ENCODE measurements at regions not wholly inside any gene's neighbourhood (a gene's known extent, or its start where the extent isn't known, plus 50 kb on each side); places are given as distances from the start of the nearest gene placed in this dataset.
"Not testable (repeated sequence)": the region's sequence is repeated elsewhere in the genome, so short reads cannot be mapped to it uniquely, and the experiment has no call there.

- no peak for DNase-seq (ENCODE audit: low read depth)
These were observed 107.9 kb upstream of the DLG1 start for GRCh38 chr3:197406266-197406665.

DNA sequence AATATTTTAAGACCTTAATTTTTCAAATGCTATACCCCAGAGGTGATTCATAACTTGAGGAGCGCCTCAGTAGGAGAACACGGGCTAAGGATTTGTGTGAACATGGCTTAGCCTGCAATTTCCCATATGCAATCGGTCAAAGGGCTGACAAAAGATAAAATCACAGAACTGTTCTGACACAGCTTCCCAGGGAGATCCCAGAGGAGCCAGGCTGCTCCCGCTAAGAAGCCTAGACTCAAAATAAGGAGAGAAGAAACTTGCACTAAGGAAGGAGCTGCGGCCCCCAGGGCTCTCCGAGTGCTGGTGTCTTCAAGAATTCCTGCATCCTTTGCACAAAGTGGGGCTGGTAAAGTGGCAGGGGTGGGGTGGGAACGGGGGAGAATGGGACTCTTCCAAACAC, 106.3 kb upstream of the DLG1 start:
- DNase-seq (ENCODE audit: low read depth) = no peak

GRCh38 chr3:197404030-197404429, 105.6 kb upstream of the DLG1 start:
- no peak for DNase-seq (ENCODE audit: low read depth)

DNA sequence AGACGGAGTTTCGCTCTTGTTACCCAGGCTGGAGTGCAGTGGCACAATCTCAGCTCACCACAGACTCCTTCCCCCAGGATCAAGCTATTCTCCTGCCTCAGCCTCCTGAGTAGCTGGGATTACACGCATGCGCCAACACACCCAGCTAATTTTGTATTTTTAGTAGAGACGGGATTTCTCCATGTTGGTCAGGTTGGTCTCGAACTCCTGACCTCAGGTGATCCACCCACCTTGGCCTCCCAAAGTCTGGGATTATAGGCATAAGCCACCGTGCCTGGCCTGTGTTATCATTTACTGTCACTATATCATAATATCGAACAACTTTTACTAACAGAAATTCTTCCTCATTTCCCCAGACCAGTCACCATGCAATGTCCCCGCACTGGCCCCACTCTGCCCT, 104.0 kb upstream of the DLG1 start:
- DNase-seq (ENCODE audit: low read depth) = not testable (repeated sequence)

DNA sequence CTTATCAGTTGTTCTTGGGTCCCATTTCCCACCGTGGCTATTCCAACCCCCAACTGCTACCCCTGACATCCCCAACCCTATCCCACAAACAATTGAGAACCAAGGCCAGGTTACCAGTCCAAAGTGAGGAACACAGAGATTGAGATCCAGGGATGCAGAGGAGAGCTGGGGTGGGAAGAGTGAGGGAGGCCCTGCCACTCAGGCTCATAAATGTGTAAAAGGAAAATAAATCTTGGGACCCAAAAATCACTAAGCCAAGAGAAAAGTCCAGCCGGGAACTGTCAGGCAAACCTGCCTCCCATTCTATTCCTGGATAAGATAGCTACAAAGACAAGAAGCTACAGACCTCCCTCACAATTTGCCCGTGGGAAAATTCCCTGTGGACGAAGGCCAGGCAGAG, 101.1 kb upstream of the DLG1 start:
- DNase-seq (ENCODE audit: low read depth) = no peak

DNA sequence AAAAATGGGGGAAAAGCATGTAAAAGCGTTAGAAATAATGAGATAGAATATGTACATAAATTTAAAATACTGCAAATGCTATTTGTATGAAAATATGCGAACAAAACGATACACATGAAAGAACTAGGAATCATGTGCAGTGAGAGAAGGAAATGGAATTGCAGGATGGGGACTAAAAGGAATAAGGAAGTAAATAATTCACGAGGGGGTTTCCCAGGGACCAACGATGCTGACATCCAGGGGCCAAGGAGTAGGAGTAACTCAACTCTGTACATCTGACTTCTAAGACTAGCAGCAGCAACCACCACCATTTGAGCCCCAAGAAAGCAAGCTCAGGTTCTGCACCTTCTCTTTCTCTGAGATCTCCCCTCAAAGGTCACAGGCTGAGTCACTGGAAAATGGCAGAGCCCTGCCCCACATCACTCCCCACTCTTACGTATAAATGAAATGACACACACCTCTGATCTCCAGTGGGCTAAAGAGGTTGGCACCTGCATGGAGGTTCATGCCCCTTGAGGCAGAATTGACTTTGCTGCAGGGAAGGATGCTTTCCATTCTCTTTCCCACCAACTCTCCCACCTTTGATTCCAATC, 100.0 kb upstream of the DLG1 start:
- no peak for DNase-seq (ENCODE audit: low read depth)

- DNase-seq (ENCODE audit: low read depth) = no peak
These were observed 99.4 kb upstream of the DLG1 start for GRCh38 chr3:197397838-197398237.

- DNase-seq (ENCODE audit: low read depth) = peak; percentile 99
These were observed 96.3 kb upstream of the DLG1 start for GRCh38 chr3:197394464-197395321.

DNA sequence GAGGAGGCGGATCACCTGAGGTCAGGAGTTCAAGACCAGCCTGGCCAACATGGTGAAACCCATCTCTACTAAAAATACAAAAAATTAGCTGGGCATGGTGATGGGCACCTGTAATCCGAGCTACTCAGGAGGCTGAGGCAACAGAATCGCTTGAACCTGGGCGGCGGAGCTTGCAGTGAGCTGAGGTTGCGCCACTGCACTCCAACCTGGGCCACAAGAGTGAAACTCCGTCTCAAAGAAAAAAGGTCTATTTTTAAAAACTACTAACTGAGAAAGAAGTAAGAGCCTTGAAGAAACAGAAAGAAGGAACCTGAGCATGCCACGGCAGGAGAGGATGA, 95.7 kb upstream of the DLG1 start:
- DNase-seq (ENCODE audit: low read depth) = not testable (repeated sequence)

- no peak for DNase-seq (ENCODE audit: low read depth)
These were observed 95.3 kb upstream of the DLG1 start for GRCh38 chr3:197393711-197394110.

DNA sequence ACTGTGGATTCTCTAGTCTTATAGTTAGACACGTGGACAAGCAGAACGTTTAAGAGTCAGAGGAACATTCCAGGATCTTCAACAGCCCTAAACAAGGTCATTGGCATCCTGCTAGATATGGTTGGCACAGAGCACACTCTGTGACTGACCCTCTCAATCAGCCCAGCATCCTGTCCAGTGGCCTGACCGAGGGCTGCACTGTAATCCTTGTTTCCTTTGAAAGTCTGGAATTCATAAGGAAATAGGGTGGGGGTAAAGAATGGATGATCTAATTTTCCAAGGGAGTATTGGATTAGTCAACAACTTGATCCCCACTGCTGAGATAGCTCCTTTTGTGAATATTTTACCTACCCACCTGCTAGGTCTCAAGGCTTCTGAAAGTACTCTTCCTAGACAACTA, 94.5 kb upstream of the DLG1 start:
- DNase-seq (ENCODE audit: low read depth) = no peak

DNA sequence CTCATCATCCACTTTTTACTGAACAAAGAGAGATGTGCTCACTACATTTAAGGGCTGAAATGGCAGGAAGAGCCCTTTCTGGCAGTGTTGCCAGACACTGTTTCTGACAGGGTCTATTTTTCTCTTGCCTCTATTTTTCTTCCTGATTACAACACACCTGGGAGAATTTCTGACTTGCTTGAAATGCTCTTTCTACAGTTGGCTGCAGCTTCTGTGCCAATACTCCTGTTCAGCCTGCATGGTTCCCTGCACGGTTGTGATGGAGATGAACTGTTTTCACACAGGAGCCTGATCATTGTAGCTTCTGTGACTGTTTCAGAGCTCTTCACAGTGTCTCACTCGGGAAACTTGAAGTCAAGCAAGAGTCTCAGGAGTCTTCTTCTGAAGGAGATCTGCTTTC, 83.0 kb upstream of the DLG1 start:
- no peak for DNase-seq (ENCODE audit: low read depth)

DNA sequence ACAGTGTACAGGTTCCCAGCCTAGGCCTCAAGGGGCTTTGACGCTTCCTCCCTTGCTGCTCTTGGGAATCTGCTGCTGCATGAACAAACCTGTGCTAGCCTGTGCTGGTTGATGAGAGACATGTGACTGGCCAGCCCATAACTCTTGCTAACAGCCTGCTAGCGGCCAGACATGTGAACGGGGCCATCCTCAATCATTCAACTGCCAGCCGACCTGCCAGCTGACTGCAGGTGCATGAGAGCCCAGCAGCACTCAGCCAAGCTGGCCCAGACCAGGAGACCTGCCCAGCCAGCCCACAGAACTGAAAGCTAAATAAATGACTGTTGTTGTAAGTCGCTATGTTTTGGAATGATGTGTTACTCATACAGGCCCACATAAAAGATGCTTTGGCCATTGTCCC, 82.4 kb upstream of the DLG1 start:
- no peak for DNase-seq (ENCODE audit: low read depth)

DNA sequence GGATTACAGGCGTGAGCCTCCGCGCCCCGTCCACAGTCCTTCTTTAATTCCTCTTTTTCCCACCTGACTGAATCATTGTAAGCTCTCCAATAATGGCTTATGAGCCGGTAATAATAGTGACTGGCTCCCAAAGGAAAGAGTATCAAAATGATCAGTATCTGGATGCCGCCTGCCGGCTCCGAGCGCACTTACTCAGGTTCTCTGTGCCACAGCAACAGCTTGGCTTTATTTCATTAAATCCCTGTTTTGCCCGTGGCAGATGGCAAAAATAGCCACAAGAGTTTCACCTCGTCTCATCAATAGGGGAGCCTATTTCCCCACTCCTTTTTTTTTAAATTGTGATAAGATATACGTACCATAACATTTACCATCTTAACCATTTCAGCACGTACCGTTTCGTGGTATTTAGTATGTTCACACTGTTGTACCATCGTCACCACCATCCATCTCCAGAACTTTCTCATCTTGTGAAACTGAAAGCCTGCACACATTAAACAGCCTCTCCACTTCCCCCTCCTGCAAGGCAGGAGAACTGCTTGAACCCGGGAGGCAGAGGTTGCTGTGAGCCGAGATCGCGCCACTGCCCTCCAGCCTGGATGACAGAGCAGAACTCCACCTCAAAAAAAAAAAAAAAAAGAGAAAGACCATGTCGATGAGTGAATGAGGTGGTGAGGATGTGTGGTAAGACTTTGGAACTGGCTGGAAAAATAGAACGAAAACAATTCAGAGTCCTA, 80.7 kb upstream of the DLG1 start:
- DNase-seq (ENCODE audit: low read depth) = no peak

- DNase-seq (ENCODE audit: low read depth) = no peak
These were observed 78.5 kb upstream of the DLG1 start for GRCh38 chr3:197376735-197377555.

DNA sequence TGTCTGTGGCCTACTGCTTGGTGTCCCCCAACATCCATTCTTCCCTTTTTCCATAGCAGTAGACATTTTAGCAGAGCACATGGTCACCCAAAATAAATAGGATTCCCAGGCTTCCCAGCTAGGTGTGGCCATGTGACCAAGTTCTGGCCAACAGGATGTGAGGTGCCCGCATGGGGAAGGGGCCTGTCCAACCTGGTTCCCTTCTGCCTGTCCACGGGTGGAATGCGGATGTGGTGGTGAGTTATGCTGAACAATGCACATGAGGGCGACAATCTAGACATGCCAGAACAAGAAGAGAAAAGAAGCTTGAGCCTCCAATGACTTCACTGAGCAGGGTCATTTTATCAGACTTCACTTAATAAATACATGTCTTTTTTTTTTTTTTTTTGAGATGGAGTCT, 77.6 kb upstream of the DLG1 start:
- no peak for DNase-seq (ENCODE audit: low read depth)

DNA sequence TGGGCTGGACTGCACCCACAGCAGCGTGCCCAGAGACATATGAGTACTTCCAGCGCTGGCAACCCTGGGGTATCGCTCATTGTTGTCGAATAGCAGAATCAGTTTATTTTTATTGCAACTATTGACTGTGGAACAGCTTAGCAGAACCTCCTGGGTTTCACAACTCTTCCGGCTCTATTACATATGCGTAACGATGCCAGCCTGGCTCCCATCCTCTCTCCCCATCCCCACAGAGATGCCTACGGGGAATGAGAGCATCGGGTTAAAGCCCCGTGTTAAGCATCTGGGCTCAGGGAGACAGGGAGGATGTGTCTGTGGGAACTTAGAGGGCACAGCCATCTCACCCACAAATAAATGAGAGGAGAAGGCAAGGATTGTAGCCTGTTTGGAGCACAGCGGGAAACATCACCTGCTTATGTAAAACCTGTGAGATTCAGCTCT, 76.6 kb upstream of the DLG1 start:
- no peak for DNase-seq (ENCODE audit: low read depth)

DNA sequence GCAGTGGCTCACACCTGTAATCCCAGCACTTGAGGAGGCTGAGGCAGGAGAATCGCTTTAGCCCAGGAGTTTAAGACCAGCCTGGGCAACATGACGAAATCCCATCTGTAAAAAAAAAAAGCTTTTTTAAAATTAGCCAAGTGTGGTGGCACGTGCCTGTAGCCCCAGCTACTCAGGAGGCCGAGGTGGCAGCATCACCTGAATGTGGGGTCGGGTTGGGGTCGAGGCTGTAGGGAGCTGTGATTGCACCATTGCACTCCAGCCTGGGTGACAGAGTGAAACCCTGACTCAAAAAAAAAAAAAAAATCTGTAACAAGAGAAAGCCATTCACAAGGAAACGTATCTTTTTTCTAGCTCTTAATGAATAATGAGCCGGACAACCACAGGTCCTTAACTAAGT, 74.7 kb upstream of the DLG1 start:
- no peak for DNase-seq (ENCODE audit: low read depth)

DNA sequence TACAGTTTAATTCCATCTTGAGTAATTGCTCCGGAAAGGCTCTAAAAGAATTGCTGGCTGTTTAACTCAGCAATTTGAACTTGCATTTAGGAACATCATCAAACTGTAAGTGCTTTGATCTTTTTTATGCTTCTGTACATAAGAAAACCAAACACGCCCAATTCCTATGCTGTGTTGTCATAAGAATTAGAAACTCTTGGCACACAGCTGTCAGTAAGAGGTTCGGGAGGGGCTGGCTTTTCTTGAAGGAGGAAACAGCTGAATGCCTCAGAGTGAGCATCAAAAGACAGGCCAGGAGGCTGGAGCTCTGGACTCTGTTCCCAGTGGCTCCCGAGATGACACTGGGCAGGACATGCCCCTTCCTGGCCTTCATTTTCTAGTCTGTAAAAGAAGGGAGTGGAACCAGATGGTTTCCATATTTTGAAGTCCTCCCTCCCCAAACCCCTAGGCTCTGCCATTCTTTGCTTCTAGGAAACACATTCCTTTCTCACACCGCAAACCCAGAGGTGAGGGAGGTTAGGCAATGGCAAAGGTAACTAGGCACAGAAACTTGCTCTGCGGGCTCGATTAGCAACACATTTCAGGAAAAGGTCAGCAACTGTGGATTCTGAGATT, 73.7 kb upstream of the DLG1 start:
- DNase-seq (ENCODE audit: low read depth) = peak; percentile 88

DNA sequence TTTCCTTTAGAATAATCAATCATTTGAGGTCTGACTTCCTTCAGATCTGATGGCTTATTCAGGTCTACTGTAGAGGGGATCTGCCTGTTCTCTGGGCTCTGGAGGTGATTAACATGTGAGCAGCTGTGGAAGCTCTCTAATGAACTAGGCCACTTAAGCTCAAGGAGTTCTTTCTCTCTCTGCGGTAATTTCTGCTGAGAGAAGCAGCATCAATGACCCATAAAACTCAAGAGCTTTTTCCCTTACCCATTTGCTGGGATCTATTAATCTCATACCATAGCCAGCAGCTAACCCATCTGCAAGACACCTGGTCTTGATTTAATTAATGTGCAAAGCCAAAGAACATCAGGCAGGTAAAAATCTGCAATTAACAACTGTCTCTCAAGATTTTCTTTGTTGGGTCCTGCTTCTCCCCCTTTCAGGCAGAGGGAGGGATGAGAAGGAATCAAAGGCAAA, 73.2 kb upstream of the DLG1 start:
- no peak for DNase-seq (ENCODE audit: low read depth)

DNA sequence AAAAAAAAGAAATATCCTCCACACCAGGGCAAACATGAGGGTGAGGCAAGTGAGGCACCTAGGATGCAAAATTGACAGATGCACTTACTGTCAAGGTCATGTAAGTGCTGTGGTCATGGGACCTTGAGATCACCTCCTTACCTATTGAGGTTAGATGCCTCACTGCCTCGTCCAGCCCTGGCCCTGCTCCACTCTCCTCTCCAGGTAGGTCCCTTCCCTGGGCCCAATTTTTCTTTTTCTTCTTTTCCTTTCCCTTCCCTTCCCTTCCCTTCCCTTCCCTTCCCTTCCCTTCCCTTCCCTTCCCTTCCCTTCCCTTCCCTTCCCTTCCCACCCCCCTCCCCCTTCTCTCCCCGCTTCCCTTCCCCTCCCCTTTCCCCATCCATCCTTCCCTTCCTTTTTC, 71.1 kb upstream of the DLG1 start:
- DNase-seq (ENCODE audit: low read depth) = no peak

- DNase-seq (ENCODE audit: low read depth) = no peak
These were observed 70.4 kb upstream of the DLG1 start for GRCh38 chr3:197368821-197369220.
